Fibroblast of skin of right quadriceps (primary cell): ENCODE measurements at regions not wholly inside any gene's neighbourhood (a gene's known extent, or its start where the extent isn't known, plus 50 kb on each side); places are given as distances from the start of the nearest gene placed in this dataset.
"Not testable (repeated sequence)": the region's sequence is repeated elsewhere in the genome, so short reads cannot be mapped to it uniquely, and the experiment has no call there.

ENCODE experiments used
- DNase-seq: peaks from one replicate; pipeline ENCODE4 v3.0.0-alpha.2; 2013

- DNase-seq = no peak
These were observed 1310.1 kb downstream of the ADGRL3 start for GRCh38 chr4:62510228-62510627.

- DNase-seq = no peak
These were observed 1300.2 kb downstream of the ADGRL3 start for GRCh38 chr4:62500296-62500695.

- no peak for DNase-seq
These were observed 1294.9 kb downstream of the ADGRL3 start for GRCh38 chr4:62495032-62495431.

- not testable (repeated sequence) for DNase-seq
These were observed 1291.6 kb downstream of the ADGRL3 start for GRCh38 chr4:62491756-62492155.

DNA sequence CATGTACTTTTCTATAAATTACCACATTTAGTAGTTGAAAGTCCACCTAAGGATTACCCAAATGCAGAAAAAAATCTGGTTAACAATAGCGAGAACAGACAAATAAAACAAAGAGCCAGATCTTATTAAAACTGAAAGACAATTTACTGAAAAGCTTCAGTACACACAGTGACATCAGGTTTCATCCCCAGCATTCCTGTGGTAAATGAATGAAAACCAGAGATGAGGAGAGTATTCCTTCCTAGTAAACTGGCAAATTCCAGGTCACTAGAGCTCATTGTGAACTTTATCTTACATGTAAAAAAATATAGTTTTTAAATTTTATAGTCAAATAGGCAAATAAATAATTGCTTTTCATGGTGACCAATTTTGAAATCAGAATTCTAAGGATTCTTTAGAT is 1290.5 kb downstream of the ADGRL3 start:
- no peak for DNase-seq

GRCh38 chr4:62487016-62487415 is 1286.9 kb downstream of the ADGRL3 start:
- no peak for DNase-seq

- no peak for DNase-seq
These were observed 1284.2 kb downstream of the ADGRL3 start for GRCh38 chr4:62484357-62484756.

DNA sequence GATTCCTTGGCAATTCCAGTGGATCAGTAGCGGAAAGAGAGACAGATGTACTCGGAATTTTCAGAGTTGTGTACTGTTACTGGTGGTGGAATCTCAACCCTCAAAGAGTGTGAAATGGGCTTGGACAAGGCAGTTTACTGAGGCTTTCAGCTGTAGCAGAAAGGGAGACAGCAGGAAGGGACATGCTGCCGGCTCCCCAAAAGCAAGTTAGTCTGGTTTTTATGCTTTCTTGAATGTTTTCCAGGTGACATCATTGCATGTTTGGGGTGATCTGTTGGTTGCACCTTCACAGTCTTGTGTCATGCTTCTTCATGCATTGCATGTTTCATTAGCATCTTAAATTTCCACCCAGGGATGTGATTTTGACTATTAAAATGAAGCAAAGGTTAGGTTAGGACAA is 1282.2 kb downstream of the ADGRL3 start:
- no peak for DNase-seq

GRCh38 chr4:62475596-62475995 is 1275.5 kb downstream of the ADGRL3 start:
- no peak for DNase-seq

GRCh38 chr4:62474802-62475201 is 1274.7 kb downstream of the ADGRL3 start:
- no peak for DNase-seq

DNA sequence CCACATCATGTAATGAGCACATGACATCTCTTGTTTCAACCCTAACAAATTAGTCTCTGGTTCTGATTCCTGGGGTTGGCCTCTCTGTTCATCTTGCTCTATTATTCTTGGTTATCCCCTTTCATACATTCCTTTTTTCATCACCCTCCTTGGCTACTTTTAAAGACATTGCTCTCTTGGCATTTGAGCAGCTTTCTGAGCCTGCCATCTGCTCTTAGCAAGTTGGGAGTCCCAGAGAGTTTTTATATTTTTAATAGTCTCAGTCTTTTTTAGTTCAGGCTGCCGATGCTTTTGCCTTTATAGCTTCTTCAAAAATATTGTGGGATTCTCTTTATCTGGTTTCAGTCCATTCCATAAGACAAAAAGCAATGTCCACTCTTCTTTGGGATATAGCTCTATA is 1270.9 kb downstream of the ADGRL3 start:
- no peak for DNase-seq

GRCh38 chr4:62470421-62470983 is 1270.4 kb downstream of the ADGRL3 start:
- no peak for DNase-seq

DNA sequence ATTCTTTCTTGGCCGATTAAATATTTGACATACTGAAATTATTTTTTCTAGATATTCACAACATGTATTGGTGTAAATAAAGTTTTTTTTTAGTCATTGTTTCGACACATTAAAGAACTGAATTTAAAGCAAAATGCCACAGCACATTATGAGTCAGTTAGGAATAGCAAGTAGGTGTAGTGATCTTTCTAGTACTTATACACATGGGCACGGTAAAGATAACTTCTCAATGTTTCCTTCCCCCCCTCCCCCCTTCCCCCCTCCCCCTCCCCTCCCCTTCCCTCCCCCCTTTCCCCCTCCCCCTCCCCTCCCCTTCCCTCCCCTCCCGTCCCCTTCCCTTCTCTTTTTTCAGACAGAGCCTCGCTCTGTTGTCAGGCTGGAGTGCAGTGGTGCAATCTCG is 1269.9 kb downstream of the ADGRL3 start:
- DNase-seq = no peak

- no peak for DNase-seq
These were observed 1261.8 kb downstream of the ADGRL3 start for GRCh38 chr4:62461961-62462360.

DNA sequence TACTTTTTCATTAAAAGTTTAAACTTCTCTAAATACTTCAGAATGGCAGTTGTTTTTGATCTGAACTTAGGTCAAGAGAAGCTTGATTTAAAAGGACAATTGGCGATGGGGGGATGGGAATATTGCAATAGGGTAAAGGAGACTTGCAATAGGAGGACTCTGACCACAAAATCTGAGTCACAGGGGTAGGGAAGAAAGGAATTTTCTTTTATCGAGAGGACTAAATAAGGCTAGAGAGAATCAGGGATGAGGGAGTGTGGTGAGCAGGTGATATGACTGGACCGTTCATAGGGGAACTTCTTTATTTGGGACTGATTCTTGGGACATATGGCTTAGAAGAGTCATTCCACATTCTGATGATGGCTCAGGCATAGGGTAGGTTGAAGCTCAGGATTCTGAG is 1260.2 kb downstream of the ADGRL3 start:
- DNase-seq = no peak

GRCh38 chr4:62457356-62457755 is 1257.2 kb downstream of the ADGRL3 start:
- no peak for DNase-seq

DNA sequence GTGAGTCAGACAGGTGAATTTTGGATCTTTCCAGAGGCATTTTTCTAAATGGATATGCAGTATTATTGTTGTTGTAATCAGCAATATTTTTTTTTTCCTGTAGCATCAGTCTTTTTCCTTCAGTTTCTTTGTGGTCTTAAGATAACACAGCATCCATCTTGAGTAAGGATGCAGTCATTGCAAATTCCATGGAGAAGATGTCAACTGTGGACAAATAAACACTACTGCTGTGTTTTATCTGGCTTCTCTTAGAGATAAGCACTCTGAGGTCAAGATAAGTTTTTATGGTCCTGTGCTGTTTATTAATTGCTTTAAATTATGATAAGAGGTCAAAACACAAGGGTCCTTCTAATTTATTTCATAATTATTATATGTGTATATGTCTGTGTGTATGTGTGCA is 1255.7 kb downstream of the ADGRL3 start:
- DNase-seq = no peak

GRCh38 chr4:62454535-62454934 is 1254.4 kb downstream of the ADGRL3 start:
- DNase-seq = no peak

DNA sequence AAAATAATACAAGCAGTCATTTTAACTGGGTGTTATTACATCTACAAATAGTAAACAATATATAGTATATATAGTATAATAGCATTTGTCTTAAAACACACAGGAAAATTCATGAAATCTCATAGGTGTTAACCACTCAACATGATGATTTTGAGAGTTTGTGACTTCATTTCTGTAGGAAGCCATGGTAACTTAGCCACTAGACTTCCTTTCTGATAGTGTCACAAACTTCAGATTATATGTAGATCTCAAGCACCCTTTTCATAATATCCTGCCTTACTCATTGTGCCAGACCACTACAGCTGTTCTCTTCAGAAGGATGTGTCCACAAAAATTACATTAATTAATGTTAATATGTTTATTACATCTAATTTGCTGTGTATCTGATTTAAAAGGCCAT is 1250.6 kb downstream of the ADGRL3 start:
- DNase-seq = no peak

DNA sequence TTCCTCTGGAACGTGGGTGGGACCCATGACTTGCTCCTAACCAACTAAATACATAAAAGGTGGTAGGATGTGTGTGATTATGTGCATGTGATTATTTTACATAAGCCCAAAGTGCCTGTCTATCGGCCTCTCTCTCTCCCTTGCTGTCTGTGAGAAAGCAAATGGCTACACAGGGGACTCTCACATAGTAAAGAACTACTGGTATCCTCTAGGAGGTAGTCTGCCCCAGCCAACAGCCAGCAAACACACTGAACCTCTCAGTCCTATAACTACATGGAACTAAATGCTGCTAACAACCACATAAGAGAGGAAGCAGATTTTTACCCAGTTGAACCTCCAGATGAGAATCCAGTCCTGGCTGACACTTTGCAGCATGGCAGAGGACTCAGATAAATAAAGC is 1249.4 kb downstream of the ADGRL3 start:
- DNase-seq = no peak

DNA sequence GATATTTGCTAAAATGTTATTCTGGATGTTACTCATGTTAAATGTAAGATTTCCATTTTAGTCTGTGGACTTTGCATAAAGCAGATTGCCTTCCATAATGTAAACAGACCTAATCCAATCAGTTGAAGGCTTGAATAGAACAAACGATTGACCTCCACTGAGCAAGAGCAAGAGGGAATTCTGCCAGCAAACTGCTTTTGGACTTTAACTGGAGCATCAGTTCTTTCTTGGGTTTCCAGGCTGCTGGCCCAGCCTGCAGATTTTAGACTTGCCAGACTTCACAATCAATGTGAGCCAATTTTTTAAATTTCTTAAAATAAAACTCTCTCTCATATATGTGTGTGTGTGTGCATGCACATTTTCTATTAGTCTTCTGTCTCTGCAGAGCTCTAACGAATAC is 1248.8 kb downstream of the ADGRL3 start:
- no peak for DNase-seq

GRCh38 chr4:62439051-62439450 is 1238.9 kb downstream of the ADGRL3 start:
- no peak for DNase-seq

DNA sequence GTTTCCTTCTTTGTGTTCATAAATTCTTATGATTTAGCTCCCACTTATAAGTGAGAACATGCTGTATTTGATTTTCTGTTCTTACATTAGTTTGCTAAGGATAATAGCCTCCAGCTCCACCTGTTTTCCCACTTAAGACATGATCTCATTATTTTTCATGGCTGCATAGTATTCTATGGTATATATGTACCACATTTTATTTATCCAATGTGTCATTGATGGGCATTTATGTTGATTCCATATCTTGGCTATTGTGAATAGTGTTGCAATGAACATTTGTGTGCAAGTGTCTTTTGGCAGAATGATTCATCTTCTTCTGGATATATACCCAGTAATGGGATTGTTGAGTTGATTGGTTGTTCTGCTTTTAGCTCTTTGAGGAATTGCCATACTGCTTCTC is 1234.8 kb downstream of the ADGRL3 start:
- DNase-seq = no peak

DNA sequence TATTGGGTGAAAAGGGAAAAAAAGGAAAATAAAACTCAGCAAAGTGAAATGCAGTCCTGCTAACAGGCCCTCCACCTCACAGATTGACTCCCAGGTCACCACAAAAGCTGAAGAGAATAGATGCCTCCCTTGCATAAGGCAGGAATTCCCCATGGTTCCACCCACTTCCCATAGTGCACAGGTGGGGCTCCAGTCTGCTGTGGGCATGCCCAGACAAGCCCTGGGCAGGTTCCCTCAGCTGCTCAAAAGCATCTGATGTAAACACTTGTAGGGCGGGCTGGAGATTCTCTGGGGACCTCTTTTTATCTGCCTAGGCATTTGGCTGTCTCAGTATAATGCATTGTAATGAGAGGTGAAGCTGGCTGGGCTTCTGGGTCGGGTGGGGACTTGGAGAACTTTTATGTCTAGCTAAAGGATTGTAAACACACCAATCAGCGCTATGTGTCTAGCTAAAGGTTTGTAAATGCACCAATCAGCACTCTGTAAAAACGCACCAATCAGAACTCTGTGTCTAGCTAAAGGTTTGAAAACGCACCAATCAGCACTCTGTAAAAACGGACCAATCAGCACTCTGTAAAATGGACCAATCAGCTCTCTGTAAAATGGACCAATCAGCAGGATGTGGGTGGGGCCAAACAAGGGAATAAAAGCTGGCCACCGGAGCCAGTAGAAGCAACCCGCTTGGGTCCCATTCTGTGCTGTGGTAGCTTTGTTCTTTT is 1231.5 kb downstream of the ADGRL3 start:
- not testable (repeated sequence) for DNase-seq

- no peak for DNase-seq
These were observed 1229.2 kb downstream of the ADGRL3 start for GRCh38 chr4:62429297-62429696.
